Lower lobe of right lung (tissue), 2 donors: ENCODE measurements at regions not wholly inside any gene's neighbourhood (a gene's known extent, or its start where the extent isn't known, plus 50 kb on each side); places are given as distances from the start of the nearest gene placed in this dataset.

Source experiments
- ATAC-seq, 2 donors: fragments of 200-7000 bp; cut with Tn5 transposase; one replicate each; pipeline ENCODE4 v1.9.1; 2020 to 2022; ENCODE audit warnings: mild to moderate bottlenecking in 2 of 2, moderate library complexity in 2 of 2
- DNase-seq: peaks from one replicate; pipeline ENCODE4 v3.0.0-alpha.2; 2020
- H3K27ac ChIP-seq: fragments of 200-600 bp; one replicate; pipeline ENCODE4 v1.8.0; 2022
- H3K27me3 ChIP-seq: fragments of 200-600 bp; one replicate; pipeline ENCODE4 v1.8.0; 2022; ENCODE audit warnings: low read depth
- H3K36me3 ChIP-seq: fragments of 200-600 bp; one replicate; pipeline ENCODE4 v1.8.0; 2022; ENCODE audit warnings: mild to moderate bottlenecking
- H3K4me1 ChIP-seq: fragments of 200-600 bp; one replicate; pipeline ENCODE4 v1.8.0; 2022
- H3K4me3 ChIP-seq: fragments of 200-600 bp; one replicate; pipeline ENCODE4 v1.8.0; 2022; ENCODE audit warnings: mild to moderate bottlenecking
- H3K9me3 ChIP-seq: fragments of 200-600 bp; one replicate; pipeline ENCODE4 v1.8.0; 2022
- intact Hi-C: fragments of 100-400 bp; cut with DNase I; formaldehyde crosslinking; loops from one replicate; pipeline ENCODE4 v1.11.0; 2022
- TF ChIP-seq, protein P1 (sequence below): fragments of 200-600 bp; IDR thresholded peaks from one replicate; pipeline ENCODE4 v1.8.0; 2022; ENCODE audit warnings: antibody characterized with exemption, mild to moderate bottlenecking
- donor health status: DM: no; HTN: yes; CAD: no; lungs with severe emphysema.

DNA sequence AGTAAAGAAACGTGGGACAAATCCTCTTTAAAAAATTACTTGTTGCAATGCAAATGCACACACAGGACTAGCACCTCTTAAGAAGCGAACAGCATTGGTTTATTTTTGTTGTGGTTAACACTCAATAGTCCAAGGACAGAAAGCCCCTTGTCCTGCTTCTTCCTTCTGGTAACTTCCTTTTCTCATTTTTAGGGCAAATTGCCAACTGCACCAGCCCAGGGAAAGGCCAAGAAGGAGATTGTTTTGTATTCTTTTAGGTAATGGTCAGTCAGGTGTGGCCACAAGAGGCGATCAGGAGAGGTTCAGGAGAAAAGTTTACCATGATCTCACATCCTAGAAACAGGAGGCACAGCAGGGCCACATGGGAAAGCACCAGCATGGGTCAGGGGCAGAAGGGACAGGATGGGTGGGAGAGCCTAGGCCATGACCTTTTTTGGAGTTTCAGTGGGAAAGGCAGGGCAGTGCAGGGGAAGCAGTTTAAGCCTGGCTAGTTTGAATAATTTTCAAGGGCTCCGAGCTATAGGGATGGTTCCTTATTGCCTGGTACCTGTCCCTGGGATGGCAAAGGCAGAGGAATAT lies 73.0 kb downstream of the CHRNA1 start:
- intact Hi-C loops: no loop called here
- DNase-seq: no peak
- no peak for ATAC-seq
- Histone ChIP-seq H3K27me3 (no peaks in the 10 kb centered on the region), H3K4me3 (no peak overlapping the region), H3K9me3 (no peaks in the 10 kb centered on the region), H3K36me3 (no peaks in the 10 kb centered on the region), H3K4me1 (no peaks in the 10 kb centered on the region), H3K27ac (no peak overlapping the region)
- TF ChIP-seq, protein P1, sequence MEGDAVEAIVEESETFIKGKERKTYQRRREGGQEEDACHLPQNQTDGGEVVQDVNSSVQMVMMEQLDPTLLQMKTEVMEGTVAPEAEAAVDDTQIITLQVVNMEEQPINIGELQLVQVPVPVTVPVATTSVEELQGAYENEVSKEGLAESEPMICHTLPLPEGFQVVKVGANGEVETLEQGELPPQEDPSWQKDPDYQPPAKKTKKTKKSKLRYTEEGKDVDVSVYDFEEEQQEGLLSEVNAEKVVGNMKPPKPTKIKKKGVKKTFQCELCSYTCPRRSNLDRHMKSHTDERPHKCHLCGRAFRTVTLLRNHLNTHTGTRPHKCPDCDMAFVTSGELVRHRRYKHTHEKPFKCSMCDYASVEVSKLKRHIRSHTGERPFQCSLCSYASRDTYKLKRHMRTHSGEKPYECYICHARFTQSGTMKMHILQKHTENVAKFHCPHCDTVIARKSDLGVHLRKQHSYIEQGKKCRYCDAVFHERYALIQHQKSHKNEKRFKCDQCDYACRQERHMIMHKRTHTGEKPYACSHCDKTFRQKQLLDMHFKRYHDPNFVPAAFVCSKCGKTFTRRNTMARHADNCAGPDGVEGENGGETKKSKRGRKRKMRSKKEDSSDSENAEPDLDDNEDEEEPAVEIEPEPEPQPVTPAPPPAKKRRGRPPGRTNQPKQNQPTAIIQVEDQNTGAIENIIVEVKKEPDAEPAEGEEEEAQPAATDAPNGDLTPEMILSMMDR: no peak

GRCh38 chr2:174690026-174690425 lies 74.2 kb downstream of the CHRNA1 start:
- intact Hi-C loops: no loop called here
- no peaks in the 10 kb centered on the region for H3K27me3 ChIP-seq
- H3K27ac ChIP-seq: no peak overlapping the region

GRCh38 chr2:174688079-174688478 lies 76.2 kb downstream of the CHRNA1 start:
- TF ChIP-seq, protein P1: peak; percentile 47
- H3K9me3 ChIP-seq: no peaks in the 10 kb centered on the region
- H3K27ac ChIP-seq: no peak overlapping the region
- H3K4me1 ChIP-seq: peaks cover 6% of the 10 kb centered on the region
- intact Hi-C loops: loop anchor here (5.0 kb wide), 1 partner anchor 226 kb away; no protein-coding TSS in a partner anchor
- H3K36me3 ChIP-seq: no peaks in the 10 kb centered on the region
- DNase-seq: no peak
- ATAC-seq: peak in 1 of 2 donors; percentile 49
- H3K27me3 ChIP-seq: no peaks in the 10 kb centered on the region
- H3K4me3 ChIP-seq: no peak overlapping the region

More at GRCh38 chr2:174690026-174690425, 74.2 kb downstream of the CHRNA1 start:
- no peaks in the 10 kb centered on the region for H3K36me3 ChIP-seq
- TF ChIP-seq, protein P1: no peak
- no peaks in the 10 kb centered on the region for H3K4me1 ChIP-seq
- DNase-seq (no peak), ATAC-seq (no peak)
- H3K9me3 ChIP-seq: no peaks in the 10 kb centered on the region
- H3K4me3 ChIP-seq: no peak overlapping the region

DNA sequence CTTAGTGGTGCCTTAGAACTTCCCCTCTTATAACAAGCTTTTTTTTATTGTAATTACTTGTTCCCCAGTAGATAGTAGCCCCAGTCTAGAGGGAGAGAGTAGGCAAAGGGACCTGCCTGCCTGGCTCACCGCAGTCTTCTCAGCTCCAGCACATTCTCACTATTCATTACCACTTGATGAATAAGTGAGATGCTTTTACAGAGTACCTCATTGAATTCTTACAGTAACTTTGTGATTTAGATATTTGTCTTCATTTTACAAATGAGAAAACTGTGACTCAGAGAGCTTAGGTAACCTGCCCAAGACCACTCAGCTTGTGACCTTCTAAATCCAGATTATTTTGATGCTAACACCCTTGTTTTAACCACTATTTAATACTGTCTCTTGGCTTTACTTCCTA lies 77.8 kb downstream of the CHRNA1 start:
- Histone ChIP-seq H3K4me1 (peaks cover 11% of the 10 kb centered on the region), H3K4me3 (no peak overlapping the region), H3K36me3 (no peaks in the 10 kb centered on the region), H3K27me3 (no peaks in the 10 kb centered on the region), H3K9me3 (no peaks in the 10 kb centered on the region), H3K27ac (no peak overlapping the region)
- ATAC-seq (no peak), DNase-seq (no peak)
- TF ChIP-seq, protein P1: no peak
- intact Hi-C loops: loop anchor here (5.0 kb wide), 1 partner anchor 224 kb away; no protein-coding TSS in a partner anchor

- H3K27me3 ChIP-seq: no peaks in the 10 kb centered on the region
- H3K4me3 ChIP-seq: peak overlapping the region; percentile 89
- TF ChIP-seq, protein P1: no peak
- H3K9me3 ChIP-seq: no peaks in the 10 kb centered on the region
- DNase-seq (no peak), ATAC-seq (peak; percentile 29 to 44)
- H3K36me3 ChIP-seq: no peaks in the 10 kb centered on the region
- peak overlapping the region; percentile 82 for H3K27ac ChIP-seq
- intact Hi-C loops: no loop called here
- peaks cover 20% of the 10 kb centered on the region for H3K4me1 ChIP-seq
These were observed 80.9 kb downstream of the CHRNA1 start for GRCh38 chr2:174683392-174683759.
